Spinal cord (tissue), 9 donors: ENCODE measurements at regions not wholly inside any gene's neighbourhood (a gene's known extent, or its start where the extent isn't known, plus 50 kb on each side); places are given as distances from the start of the nearest gene placed in this dataset.

Experiments
- DNase-seq, 6 donors: peaks; one replicate each; pipeline versions ENCODE4 v3.0.0 to v3.0.0-alpha.2; 2013 to 2015; ENCODE audit warnings: low spot score in 6 of 6, low read depth in 4 of 6
- H3K27ac ChIP-seq: one replicate; pipeline ENCODE4 v1.5.1; 2013; ENCODE audit warnings: low read depth, low read length, control low read depth
- H3K27me3 ChIP-seq: one replicate; pipeline ENCODE4 v1.6.1; 2013; ENCODE audit warnings: low read length; ENCODE audit not compliant: control insufficient read depth, insufficient read depth
- H3K36me3 ChIP-seq: one replicate; pipeline ENCODE4 v1.6.1; 2013; ENCODE audit warnings: low read length; ENCODE audit not compliant: control insufficient read depth, insufficient read depth
- H3K4me1 ChIP-seq: one replicate; pipeline ENCODE4 v1.6.1; 2013; ENCODE audit warnings: low read length; ENCODE audit not compliant: control insufficient read depth, insufficient read depth
- H3K4me3 ChIP-seq: one replicate; pipeline ENCODE4 v1.5.1; 2013; ENCODE audit warnings: low read depth, low read length, control low read depth
- H3K9me3 ChIP-seq: one replicate; pipeline ENCODE4 v1.6.1; 2013; ENCODE audit warnings: low read length; ENCODE audit not compliant: control insufficient read depth, insufficient read depth
- WGBS: methylation state at CpG from one replicate; pipeline ENCODE4 v1.1.5; 2013; ENCODE audit warnings: missing lambda C conversion rate; ENCODE audit not compliant: insufficient coverage; 5-methylcytosine and 5-hydroxymethylcytosine counted together
- donor health status: healthy.

GRCh38 chr9:70466976-70467561 lies 52.6 kb upstream of the KLF9 start:
- DNase-seq: no peak
- no peaks in the 10 kb centered on the region for H3K36me3 ChIP-seq
- H3K9me3 ChIP-seq: no peaks in the 10 kb centered on the region
- no peak overlapping the region for H3K27ac ChIP-seq
- H3K4me1 ChIP-seq: no peaks in the 10 kb centered on the region
- H3K4me3 ChIP-seq: no peak overlapping the region
- 93% methylated on average over 2 of the region's 6 CpGs for WGBS
- H3K27me3 ChIP-seq: no peaks in the 10 kb centered on the region

GRCh38 chr9:70465904-70466303 lies 51.4 kb upstream of the KLF9 start:
- no peak overlapping the region for H3K27ac ChIP-seq
- no peaks in the 10 kb centered on the region for H3K27me3 ChIP-seq
- no peak for DNase-seq
- H3K4me3 ChIP-seq: no peak overlapping the region
- no peaks in the 10 kb centered on the region for H3K4me1 ChIP-seq
- no peaks in the 10 kb centered on the region for H3K9me3 ChIP-seq
- WGBS: 87% methylated on average over 7 of the region's 8 CpGs
- no peaks in the 10 kb centered on the region for H3K36me3 ChIP-seq

GRCh38 chr9:70465398-70465797 lies 50.9 kb upstream of the KLF9 start:
- H3K9me3 ChIP-seq: no peaks in the 10 kb centered on the region
- no peaks in the 10 kb centered on the region for H3K4me1 ChIP-seq
- WGBS: 78% methylated on average over 6 of the region's 6 CpGs

More at GRCh38 chr9:70465398-70465797, 50.9 kb upstream of the KLF9 start:
- Histone ChIP-seq H3K27ac (no peak overlapping the region), H3K27me3 (no peaks in the 10 kb centered on the region), H3K4me3 (no peak overlapping the region), H3K36me3 (no peaks in the 10 kb centered on the region)
- DNase-seq: no peak
